Prostate gland (tissue), 2 donors: ENCODE measurements at regions not wholly inside any gene's neighbourhood (a gene's known extent, or its start where the extent isn't known, plus 50 kb on each side); places are given as distances from the start of the nearest gene placed in this dataset.

Experiments
- POLR2A ChIP-seq: fragments of 450-650 bp; IDR thresholded peaks from one replicate; pipeline ENCODE4 v1.6.1; 2016; ENCODE audit warnings: antibody characterized with exemption, mild to moderate bottlenecking
- POLR2AphosphoS5 ChIP-seq: sonication (generic); formaldehyde crosslinking; IDR thresholded peaks from one replicate; pipeline ENCODE4 v1.6.1; 2017; ENCODE audit warnings: antibody characterized with exemption
- TF ChIP-seq, protein P1 (sequence below), 4 experiments: fragments of 200-600 bp in 2 of 4; fragments of 450-650 bp in 2 of 4; sonication (generic) in 2 of 4; IDR thresholded peaks; 1 replicate in 3 of 4; 2 replicates in 1 of 4; pipeline ENCODE4 v1.5.1; 2016 to 2019; ENCODE audit warnings: antibody characterized with exemption in 4 of 4, mild to moderate bottlenecking in 2 of 4, moderate library complexity in 2 of 4

DNA sequence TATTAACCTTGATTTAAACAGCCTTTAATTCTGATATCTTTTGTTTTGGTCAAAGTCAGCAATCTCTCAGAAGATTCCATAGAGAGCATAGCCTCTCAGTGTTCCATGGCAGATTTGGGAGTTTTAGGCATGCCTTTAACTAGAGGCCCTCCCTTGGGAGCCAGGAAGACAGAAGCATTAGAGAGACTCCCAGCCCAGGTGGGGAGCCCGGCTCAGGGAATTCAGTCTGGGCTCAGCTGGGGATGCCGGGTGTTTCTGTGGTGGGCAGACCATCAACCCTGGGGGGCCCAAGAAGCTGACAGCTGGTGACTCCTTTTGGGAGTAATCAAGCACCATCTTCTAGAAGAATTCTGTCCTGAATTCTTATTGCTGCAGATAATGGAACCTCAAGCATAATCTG, 99.7 kb upstream of the CELF4 start:
- TF ChIP-seq POLR2A (no peak), POLR2AphosphoS5 (no peak)
- TF ChIP-seq, protein P1, sequence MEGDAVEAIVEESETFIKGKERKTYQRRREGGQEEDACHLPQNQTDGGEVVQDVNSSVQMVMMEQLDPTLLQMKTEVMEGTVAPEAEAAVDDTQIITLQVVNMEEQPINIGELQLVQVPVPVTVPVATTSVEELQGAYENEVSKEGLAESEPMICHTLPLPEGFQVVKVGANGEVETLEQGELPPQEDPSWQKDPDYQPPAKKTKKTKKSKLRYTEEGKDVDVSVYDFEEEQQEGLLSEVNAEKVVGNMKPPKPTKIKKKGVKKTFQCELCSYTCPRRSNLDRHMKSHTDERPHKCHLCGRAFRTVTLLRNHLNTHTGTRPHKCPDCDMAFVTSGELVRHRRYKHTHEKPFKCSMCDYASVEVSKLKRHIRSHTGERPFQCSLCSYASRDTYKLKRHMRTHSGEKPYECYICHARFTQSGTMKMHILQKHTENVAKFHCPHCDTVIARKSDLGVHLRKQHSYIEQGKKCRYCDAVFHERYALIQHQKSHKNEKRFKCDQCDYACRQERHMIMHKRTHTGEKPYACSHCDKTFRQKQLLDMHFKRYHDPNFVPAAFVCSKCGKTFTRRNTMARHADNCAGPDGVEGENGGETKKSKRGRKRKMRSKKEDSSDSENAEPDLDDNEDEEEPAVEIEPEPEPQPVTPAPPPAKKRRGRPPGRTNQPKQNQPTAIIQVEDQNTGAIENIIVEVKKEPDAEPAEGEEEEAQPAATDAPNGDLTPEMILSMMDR (IDR thresholded peaks at IDR 0.05): no peak
